AG04450 (cell line): ENCODE measurements at regions not wholly inside any gene's neighbourhood (a gene's known extent, or its start where the extent isn't known, plus 50 kb on each side); places are given as distances from the start of the nearest gene placed in this dataset.

ENCODE experiments used
- CTCF ChIA-PET: fragments of 300-600, 350-600 bp; formaldehyde crosslinking; extraction: SDS; loops from one replicate; lab custom pipeline; 2022; ENCODE audit warnings: antibody characterized with exemption, inconsistent platforms; lab: Charles Lee
- POLR2A ChIA-PET: fragments of 350-600 bp; formaldehyde crosslinking; extraction: SDS; loops from one replicate; lab custom pipeline; 2021; ENCODE audit warnings: antibody characterized with exemption, inconsistent platforms; lab: Yijun Ruan, JAX
- DNase-seq: peaks from one replicate; pipeline ENCODE4 v3.0.0-alpha.2; 2011; ENCODE audit warnings: low read depth, low spot score
- H3K27ac ChIP-seq: one replicate; pipeline ENCODE4 v1.5.1; 2012; ENCODE audit warnings: low read depth, low read length, control low read depth
- H3K27me3 ChIP-seq: one replicate; pipeline ENCODE4 v1.6.0; 2012; ENCODE audit warnings: low read length; ENCODE audit not compliant: control insufficient read depth, insufficient read depth
- H3K4me3 ChIP-seq: 2 replicates; pipeline ENCODE4 v1.5.1; 2011; ENCODE audit warnings: mild to moderate bottlenecking, low read depth, low read length, control low read depth
- H3K9me3 ChIP-seq: 2 replicates; pipeline ENCODE4 v1.5.1; 2012; ENCODE audit warnings: low read length; ENCODE audit not compliant: control insufficient read depth, insufficient read depth
- TF ChIP-seq, protein P1 (sequence below): IDR thresholded peaks from 2 replicates; pipeline ENCODE4 v1.5.1; 2011; ENCODE audit warnings: low read depth, low read length, control low read depth, inconsistent platforms

- no peaks in the 10 kb centered on the region for H3K27me3 ChIP-seq
- no peak overlapping the region for H3K4me3 ChIP-seq
- POLR2A ChIA-PET = no interaction called here
- CTCF ChIA-PET = no interaction called here
- TF ChIP-seq, protein P1, sequence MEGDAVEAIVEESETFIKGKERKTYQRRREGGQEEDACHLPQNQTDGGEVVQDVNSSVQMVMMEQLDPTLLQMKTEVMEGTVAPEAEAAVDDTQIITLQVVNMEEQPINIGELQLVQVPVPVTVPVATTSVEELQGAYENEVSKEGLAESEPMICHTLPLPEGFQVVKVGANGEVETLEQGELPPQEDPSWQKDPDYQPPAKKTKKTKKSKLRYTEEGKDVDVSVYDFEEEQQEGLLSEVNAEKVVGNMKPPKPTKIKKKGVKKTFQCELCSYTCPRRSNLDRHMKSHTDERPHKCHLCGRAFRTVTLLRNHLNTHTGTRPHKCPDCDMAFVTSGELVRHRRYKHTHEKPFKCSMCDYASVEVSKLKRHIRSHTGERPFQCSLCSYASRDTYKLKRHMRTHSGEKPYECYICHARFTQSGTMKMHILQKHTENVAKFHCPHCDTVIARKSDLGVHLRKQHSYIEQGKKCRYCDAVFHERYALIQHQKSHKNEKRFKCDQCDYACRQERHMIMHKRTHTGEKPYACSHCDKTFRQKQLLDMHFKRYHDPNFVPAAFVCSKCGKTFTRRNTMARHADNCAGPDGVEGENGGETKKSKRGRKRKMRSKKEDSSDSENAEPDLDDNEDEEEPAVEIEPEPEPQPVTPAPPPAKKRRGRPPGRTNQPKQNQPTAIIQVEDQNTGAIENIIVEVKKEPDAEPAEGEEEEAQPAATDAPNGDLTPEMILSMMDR = no peak
- no peak for DNase-seq
- no peak overlapping the region for H3K27ac ChIP-seq
- no peaks in the 10 kb centered on the region for H3K9me3 ChIP-seq
Measured at GRCh38 chr9:29199975-29200374, 1626.7 kb upstream of the C9orf72 start.

- no peaks in the 10 kb centered on the region for H3K9me3 ChIP-seq
- no peak overlapping the region for H3K4me3 ChIP-seq
- ChIA-PET POLR2A (no interaction called here), CTCF (no interaction called here)
- no peak overlapping the region for H3K27ac ChIP-seq
- no peaks in the 10 kb centered on the region for H3K27me3 ChIP-seq
- TF ChIP-seq, protein P1 = no peak
- DNase-seq = no peak
Measured at GRCh38 chr9:29200650-29201049, 1627.4 kb upstream of the C9orf72 start.

DNA sequence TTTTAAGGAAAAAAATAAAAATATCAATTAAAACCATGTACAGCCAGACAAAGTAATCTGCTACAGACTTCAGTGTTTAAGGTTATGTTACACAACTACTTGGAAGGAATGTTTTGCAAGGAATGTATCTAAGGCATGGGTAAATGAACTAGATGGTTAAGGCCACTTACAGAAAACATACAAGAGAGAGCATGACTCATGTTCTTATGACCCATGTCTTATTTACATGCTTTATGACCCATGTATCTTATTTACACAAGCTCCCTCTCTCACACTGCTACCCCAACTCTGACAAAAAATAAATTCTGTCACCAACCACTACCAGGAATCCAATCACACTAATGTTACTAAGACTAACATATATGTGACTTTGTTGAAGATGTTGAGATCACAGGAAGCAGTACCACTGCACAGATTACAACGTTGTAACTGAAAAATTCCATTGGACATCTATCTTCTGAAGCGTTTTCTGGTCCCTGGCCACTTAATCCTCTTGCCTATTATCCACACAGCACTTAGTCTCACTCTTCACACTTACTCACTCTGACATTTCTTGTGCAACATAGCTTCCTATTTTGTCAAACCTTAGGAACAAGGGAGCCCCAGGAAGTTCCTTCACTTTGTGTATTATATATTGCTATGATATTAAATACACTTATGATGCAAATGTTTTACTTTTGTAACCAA is 1630.1 kb upstream of the C9orf72 start:
- Histone ChIP-seq H3K9me3 (no peaks in the 10 kb centered on the region), H3K27ac (no peak overlapping the region), H3K4me3 (no peak overlapping the region), H3K27me3 (no peaks in the 10 kb centered on the region)
- ChIA-PET CTCF (interaction anchor here (1.1 kb wide), 1 partner anchor 9 kb away, joined by 3 read pairs; no protein-coding TSS in a partner anchor), POLR2A (no interaction called here)
- no peak for DNase-seq
- TF ChIP-seq, protein P1 = no peak

GRCh38 chr9:29208670-29209069 is 1635.4 kb upstream of the C9orf72 start:
- DNase-seq = no peak
- Histone ChIP-seq H3K9me3 (no peaks in the 10 kb centered on the region), H3K4me3 (no peak overlapping the region), H3K27me3 (peaks cover 9% of the 10 kb centered on the region), H3K27ac (no peak overlapping the region)
- CTCF ChIA-PET = no interaction called here
- TF ChIP-seq, protein P1 = no peak
- POLR2A ChIA-PET = no interaction called here

GRCh38 chr9:29209748-29210291 is 1636.5 kb upstream of the C9orf72 start:
- H3K9me3 ChIP-seq = no peaks in the 10 kb centered on the region
- H3K27me3 ChIP-seq = peaks cover 16% of the 10 kb centered on the region
- CTCF ChIA-PET = no interaction called here

More at GRCh38 chr9:29209748-29210291, 1636.5 kb upstream of the C9orf72 start:
- DNase-seq = no peak
- Histone ChIP-seq H3K4me3 (no peak overlapping the region), H3K27ac (no peak overlapping the region)
- POLR2A ChIA-PET = no interaction called here
- TF ChIP-seq, protein P1 = no peak
